K562 (cell line): ENCODE measurements at regions not wholly inside any gene's neighbourhood (a gene's known extent, or its start where the extent isn't known, plus 50 kb on each side); places are given as distances from the start of the nearest gene placed in this dataset.

Experiments
- CEBPB ChIP-seq: fragments of 450-650 bp; IDR thresholded peaks from 2 replicates; pipeline ENCODE4 v1.6.1; 2016; ENCODE audit warnings: missing genetic modification characterization, missing compliant biosample characterization
- NBN ChIP-seq: fragments of 450-650 bp; IDR thresholded peaks from 2 replicates; pipeline ENCODE4 v1.6.1; 2016; ENCODE audit warnings: low read depth, mild to moderate bottlenecking
- PRMT5 ChIP-seq: sonication (generic); formaldehyde crosslinking; IDR thresholded peaks from 2 replicates; pipeline ENCODE4 v1.5.0; 2020; ENCODE audit warnings: missing genetic modification reagents
- PRPF4 ChIP-seq: fragments of 200-400 bp; formaldehyde crosslinking; IDR thresholded peaks from one replicate; pipeline ENCODE4 v1.6.1; 2017; ENCODE audit warnings: low read length, low read depth, mild to moderate bottlenecking; ENCODE audit not compliant: insufficient read depth, poor library complexity, severe bottlenecking
- SP1 ChIP-seq: sonication (generic); formaldehyde crosslinking; IDR thresholded peaks from 2 replicates; pipeline ENCODE4 v1.8.1; 2022; ENCODE audit warnings: mild to moderate bottlenecking, missing genetic modification reagents
- ZNF134 ChIP-seq: fragments of 250-450 bp; sonication (Bioruptor Pico); conservative IDR thresholded peaks from 2 replicates; pipeline ENCODE4 v1.4.0; 2020
- TF ChIP-seq, protein P1 (sequence below): fragments of 450-650 bp; IDR thresholded peaks from 2 replicates; pipeline ENCODE4 v1.6.1; 2017; ENCODE audit warnings: antibody characterized with exemption
- TF ChIP-seq, protein P2 (sequence below): fragments of 450-650 bp; IDR thresholded peaks from 2 replicates; pipeline ENCODE4 v1.6.1; 2016; ENCODE audit warnings: missing biosample characterization, missing genetic modification characterization
- TF ChIP-seq, protein P3 (sequence below): sonication (generic); formaldehyde crosslinking; IDR thresholded peaks from 2 replicates; pipeline ENCODE4 v1.4.0; 2020; ENCODE audit warnings: mild to moderate bottlenecking, missing genetic modification reagents

DNA sequence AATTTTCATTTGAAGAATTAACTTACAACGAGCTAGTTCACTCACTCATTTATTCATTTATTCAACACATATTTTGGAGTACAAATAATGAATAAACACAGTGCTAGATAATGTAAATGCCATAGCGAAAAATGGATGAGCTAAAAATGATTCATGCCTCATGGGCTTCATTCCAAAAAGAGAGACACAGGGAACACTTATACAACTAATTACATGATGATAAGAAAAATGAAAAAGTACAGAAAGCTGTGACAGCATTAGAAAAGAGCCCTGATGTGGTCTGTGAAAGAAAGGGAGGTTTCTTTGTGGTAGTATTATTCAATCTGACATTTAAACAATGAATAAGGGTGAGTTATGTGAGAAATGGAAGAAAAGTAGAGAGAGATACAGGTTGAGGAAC lies 726.4 kb downstream of the AMY1C start (continued):
- TF ChIP-seq, protein P1, sequence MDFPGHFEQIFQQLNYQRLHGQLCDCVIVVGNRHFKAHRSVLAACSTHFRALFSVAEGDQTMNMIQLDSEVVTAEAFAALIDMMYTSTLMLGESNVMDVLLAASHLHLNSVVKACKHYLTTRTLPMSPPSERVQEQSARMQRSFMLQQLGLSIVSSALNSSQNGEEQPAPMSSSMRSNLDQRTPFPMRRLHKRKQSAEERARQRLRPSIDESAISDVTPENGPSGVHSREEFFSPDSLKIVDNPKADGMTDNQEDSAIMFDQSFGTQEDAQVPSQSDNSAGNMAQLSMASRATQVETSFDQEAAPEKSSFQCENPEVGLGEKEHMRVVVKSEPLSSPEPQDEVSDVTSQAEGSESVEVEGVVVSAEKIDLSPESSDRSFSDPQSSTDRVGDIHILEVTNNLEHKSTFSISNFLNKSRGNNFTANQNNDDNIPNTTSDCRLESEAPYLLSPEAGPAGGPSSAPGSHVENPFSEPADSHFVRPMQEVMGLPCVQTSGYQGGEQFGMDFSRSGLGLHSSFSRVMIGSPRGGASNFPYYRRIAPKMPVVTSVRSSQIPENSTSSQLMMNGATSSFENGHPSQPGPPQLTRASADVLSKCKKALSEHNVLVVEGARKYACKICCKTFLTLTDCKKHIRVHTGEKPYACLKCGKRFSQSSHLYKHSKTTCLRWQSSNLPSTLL: no peak
- TF ChIP-seq PRPF4 (no peak), CEBPB (tag) (no peak), NBN (no peak), SP1 (CRISPR knock-in tag) (no peak), PRMT5 (CRISPR knock-in tag) (no peak), ZNF134 (no peak)
- TF ChIP-seq, protein P2, sequence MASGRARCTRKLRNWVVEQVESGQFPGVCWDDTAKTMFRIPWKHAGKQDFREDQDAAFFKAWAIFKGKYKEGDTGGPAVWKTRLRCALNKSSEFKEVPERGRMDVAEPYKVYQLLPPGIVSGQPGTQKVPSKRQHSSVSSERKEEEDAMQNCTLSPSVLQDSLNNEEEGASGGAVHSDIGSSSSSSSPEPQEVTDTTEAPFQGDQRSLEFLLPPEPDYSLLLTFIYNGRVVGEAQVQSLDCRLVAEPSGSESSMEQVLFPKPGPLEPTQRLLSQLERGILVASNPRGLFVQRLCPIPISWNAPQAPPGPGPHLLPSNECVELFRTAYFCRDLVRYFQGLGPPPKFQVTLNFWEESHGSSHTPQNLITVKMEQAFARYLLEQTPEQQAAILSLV: no peak
- TF ChIP-seq, protein P3, sequence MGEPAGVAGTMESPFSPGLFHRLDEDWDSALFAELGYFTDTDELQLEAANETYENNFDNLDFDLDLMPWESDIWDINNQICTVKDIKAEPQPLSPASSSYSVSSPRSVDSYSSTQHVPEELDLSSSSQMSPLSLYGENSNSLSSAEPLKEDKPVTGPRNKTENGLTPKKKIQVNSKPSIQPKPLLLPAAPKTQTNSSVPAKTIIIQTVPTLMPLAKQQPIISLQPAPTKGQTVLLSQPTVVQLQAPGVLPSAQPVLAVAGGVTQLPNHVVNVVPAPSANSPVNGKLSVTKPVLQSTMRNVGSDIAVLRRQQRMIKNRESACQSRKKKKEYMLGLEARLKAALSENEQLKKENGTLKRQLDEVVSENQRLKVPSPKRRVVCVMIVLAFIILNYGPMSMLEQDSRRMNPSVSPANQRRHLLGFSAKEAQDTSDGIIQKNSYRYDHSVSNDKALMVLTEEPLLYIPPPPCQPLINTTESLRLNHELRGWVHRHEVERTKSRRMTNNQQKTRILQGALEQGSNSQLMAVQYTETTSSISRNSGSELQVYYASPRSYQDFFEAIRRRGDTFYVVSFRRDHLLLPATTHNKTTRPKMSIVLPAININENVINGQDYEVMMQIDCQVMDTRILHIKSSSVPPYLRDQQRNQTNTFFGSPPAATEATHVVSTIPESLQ (CRISPR knock-in tag): no peak
